Skeletal muscle cell (primary cell): ENCODE measurements at regions not wholly inside any gene's neighbourhood (a gene's known extent, or its start where the extent isn't known, plus 50 kb on each side); places are given as distances from the start of the nearest gene placed in this dataset.

ENCODE experiments used
- DNase-seq: peaks from one replicate; pipeline ENCODE4 v3.0.0-alpha.2; 2010; ENCODE audit warnings: low read depth
- H3K4me3 ChIP-seq: 2 replicates; pipeline ENCODE4 v1.5.1; 2011; ENCODE audit warnings: low read depth, mild to moderate bottlenecking, control low read depth, low read length, moderate library complexity

DNA sequence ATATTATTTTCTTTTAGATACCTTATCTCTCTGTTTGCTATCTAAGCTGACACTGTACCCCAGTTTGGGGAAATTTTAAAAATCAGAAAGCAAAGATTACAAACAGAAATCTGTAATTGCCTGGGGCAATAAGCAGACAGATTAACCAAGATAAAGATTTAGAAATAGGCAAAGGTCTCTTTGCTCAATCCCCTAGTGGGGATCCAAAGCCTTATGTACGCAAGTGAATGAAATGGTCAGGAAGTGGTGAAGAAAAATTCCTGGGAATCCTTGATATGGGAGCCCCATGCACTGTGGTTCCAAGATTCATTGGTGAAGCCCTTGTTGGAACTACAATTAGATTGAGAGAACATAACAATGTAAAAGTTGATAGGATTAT, 139.5 kb upstream of the GUCY1A2 start:
- H3K4me3 ChIP-seq: no peak overlapping the region
- DNase-seq: no peak

DNA sequence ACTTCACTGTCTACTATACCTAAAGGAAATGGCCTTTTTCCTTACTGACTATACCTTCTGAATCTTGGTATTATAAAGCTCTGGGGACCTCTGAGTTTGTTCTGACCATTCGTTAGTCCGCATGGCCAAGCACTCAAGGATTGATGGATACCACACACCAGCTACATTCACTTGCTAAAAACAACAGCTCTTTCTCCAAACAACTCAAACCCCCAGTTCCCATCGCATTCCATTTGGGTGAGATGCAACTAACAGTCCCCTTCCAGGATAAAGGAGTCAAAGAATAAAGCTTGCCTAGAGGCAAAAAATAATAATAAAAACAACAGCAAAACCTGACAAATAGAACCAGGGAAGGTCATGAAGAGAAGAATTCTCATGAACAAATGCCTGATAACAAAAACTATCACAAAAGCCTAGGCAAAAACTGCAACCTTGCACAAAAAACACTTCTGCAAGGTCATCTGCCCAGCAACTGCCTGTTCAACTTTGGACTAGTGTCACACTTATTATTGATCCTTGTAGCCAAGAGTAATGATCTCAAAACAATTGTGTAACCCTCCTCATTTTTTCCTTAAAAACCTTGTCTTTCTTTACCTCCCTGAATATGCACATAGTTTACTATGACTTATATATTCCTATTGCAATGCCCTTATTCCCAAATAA, 139.0 kb upstream of the GUCY1A2 start:
- DNase-seq: no peak

DNA sequence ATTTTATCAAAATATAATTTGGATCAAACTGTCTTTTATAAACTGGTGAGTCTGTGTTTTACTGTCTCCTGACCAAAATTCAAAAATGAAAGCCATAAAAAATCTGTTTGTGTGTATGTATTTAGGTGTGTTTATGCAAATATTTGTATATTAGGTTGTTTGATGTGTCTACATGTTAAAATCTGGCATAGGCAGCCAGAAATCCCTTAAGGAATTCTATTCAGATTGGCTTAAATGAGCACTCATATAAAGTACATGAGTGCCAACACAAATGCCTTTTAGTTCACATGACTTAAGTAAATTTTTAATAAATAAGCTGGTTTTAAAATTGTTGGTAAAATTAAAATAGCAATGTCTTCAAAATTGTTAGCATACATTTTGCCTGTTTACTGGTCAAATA, 133.3 kb upstream of the GUCY1A2 start:
- no peak for DNase-seq
- no peak overlapping the region for H3K4me3 ChIP-seq

More for the DNA sequence above, 139.0 kb upstream of the GUCY1A2 start:
- no peak overlapping the region for H3K4me3 ChIP-seq

DNA sequence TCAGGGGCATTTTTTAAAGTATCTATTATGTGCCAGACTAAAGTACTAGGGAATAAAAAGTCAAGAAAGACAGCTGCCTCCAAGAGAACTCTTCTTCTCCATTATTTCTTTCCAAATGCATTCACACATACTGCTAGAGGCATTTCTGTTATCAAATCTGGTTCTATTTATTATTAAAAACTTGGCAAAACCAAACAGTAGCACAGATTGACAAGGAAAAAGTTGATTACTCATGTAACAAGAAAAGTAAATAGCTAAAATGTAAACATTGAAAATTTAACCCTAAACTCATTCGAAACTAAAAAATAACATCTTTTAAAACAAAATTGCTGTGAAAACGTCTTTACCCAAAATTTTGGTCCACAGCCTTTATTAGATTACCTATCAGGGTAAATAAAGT, 132.9 kb upstream of the GUCY1A2 start:
- no peak for DNase-seq
- H3K4me3 ChIP-seq: no peak overlapping the region

DNA sequence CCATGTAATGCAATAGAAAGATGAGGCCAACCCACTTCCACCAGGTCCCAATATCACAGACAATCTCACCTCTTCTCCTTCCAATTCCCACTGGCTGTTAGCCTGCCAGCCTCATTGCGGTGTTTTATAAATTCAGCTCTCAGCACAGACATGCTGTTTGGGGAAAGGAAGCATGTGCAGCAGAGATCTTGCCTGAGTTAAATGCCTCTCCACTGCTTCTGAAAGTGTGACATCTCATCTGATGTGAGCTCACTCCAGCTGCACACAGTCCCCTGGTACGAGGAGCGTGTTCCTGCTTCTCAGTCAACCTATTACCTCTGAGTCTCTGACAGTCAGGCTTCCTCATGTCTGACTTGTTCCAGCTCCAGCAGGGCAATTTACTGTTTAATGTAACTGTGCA, 122.7 kb upstream of the GUCY1A2 start:
- H3K4me3 ChIP-seq: no peak overlapping the region
- DNase-seq: no peak

DNA sequence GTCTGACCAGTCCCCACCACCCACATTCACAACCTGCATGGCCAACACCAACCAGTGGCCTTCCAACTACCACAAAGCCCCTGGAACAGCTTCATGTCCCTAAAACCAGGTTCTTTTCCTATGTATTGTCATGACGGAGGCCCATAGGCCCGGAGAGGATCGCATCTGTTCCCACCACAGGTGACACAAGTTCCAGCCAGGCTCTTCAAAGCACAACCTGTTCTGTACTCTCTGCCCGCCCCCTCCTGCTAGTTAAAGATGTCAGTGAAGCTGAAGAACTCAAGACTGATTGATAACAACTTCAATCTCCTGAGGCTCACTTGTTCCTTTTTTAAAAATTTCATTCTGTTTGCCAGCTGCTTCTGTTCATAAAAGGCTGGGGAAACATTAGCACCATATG, 121.1 kb upstream of the GUCY1A2 start:
- DNase-seq: no peak
- H3K4me3 ChIP-seq: no peak overlapping the region

DNA sequence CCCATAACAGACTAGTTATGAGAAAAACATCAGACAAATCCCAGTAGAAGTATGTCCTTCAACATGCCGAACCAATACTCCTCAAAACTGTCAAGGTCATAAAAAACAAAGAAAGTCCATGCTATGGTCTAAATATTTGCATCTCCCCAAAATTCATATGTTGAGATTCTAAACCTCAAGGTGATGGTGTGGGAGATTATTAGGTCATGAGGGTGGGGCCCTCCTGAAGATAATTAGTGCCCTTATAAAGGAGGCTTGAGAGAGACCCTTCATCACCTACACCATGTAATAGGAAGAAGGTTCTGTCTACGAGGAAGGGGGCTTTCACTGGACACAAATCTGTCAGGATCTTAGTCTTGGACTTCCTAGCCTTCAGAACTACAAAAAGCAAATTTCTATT, 118.6 kb upstream of the GUCY1A2 start:
- DNase-seq: no peak

DNA sequence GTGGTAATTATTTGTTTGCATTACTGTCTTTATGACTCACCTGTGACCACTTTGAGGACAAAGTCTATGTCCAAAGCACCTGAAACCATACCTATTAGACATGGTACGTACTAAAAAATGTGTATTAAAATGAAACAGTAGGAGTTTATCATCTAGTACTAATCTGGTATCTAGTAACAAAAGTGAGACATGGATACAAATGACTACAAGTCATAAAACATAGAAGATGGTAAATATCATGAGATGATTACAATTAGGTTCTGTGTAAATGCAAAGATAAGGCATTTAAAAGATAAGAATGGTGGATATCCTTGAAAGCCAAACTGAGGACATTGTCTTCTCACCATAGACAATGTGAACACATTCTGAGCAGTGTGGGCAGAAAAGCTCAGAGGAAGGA, 113.5 kb upstream of the GUCY1A2 start:
- DNase-seq: no peak
- H3K4me3 ChIP-seq: no peak overlapping the region

More for the DNA sequence above, 118.6 kb upstream of the GUCY1A2 start:
- H3K4me3 ChIP-seq: no peak overlapping the region

DNA sequence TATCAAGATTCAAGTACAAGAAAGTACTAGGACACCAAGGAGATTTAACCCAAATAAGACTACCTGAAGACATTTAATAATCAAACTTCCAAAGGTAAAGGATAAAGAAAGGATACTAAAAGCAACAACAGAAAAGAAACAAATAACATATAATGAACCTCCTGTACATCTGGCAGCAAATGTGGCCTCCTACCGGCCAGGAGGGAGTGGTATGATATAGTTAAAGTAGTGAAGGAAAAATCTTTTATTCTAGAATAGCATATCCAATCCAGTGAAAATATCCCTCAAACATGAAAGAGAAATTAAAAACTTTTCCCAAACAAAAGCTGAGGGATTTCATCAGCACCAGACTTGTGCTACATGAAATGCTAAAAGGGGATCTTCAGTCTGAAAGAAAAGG, 104.7 kb upstream of the GUCY1A2 start:
- no peak for DNase-seq
- H3K4me3 ChIP-seq: no peak overlapping the region

DNA sequence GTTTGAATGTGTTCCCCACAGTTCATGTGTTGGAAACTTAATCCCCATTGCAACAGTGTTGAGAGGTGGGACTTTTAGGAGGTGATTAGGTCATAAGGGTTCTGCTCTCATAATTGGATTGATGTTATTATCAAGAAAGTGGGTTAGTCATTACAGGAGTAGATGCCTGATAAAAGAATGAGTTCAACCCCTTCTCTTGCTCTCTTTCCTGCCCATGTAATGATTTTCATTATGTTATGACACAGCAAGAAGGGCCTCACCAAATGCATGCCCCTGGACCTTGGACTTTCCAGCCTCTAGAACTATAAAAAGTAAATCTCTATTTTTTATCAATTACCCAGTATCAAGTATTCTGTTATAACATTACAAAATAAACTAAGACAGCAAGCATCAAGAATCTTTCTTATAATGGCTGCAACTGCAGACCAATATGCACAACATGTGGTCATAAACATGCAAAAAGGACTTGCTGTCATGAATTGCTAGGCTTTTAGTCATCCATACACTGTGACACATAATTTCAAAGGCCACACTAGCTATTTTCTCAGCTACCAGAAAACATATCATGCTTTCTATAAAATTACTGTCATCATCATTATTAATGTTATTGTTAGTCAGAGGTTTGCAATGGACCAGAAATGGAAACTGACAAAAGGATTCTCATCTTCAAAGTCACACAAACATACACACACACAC, 99.9 kb upstream of the GUCY1A2 start:
- H3K4me3 ChIP-seq: no peak overlapping the region
- no peak for DNase-seq

DNA sequence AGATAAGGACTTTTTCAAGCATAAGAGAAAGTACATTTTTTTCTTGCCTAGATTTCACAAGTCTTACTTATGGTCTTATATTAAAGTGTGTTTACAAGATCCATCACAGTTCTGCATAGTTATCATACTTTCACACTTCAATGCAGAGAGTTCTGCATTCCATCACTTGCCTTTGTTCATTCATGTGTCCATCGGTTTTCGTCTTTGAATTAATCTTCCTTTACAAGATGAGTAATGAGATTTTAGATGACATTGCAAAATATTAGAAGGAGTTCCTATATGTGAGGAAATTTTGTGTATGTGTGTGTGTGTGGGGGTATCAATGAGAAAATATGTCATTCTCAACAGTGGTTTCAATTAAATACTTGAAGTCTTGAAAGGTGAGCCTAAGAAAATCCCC, 98.1 kb upstream of the GUCY1A2 start:
- H3K4me3 ChIP-seq: no peak overlapping the region
- DNase-seq: no peak

DNA sequence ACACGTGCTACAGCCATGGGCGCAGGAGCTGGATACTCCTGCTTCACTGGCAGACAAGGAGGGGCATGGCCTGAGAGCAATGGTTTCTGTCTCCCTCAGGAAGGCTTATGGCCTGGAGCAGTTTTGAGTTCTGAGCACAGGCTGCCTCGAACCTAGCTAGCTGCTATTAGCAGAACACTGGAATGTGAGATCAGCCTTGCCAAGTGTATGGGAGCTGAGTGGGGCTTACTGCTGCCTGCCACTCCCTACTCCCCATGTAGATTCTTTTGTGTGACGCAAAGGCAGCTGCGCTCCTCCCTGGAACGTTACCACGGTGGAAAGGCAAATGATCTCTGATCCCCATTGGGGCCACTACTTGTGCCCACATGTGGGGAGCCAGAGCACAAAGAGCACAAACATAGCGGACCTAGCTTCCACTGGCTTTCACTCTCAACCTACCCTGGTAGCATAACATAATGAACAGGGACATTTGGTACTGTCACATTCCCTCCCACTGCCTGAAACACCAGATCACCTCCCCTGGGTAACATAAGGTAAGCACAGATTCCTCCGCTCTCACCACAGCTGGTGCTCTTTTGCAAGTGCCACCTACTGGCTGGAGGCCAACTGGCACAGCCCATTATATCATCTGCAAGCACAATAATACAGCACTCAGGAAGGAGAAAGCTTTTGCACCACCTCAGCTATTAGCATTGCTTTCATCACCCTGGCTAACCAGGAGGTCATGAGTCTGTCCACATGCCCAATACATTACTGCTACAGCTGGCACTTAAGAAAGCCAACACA, 84.6 kb upstream of the GUCY1A2 start:
- no peak overlapping the region for H3K4me3 ChIP-seq
- no peak for DNase-seq

DNA sequence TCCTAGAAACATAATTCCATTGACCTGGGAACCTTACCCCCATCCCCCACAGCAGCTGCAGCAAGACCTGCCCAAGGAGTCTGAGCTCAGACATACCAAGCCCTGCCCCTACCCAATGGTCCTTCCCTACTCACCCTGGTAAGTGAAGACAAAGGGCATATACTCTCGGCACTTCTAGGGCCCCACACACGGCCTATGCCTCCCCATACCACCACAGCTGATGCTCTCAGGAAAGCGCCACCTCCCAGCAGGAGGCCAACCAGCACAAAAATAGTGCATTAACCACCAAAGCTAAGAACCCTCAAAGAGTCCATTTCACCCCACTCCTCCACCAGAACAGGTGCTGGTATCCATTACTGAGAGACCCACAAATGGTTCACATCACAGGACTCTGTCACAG, 74.4 kb upstream of the GUCY1A2 start:
- DNase-seq: no peak
- no peak overlapping the region for H3K4me3 ChIP-seq

DNA sequence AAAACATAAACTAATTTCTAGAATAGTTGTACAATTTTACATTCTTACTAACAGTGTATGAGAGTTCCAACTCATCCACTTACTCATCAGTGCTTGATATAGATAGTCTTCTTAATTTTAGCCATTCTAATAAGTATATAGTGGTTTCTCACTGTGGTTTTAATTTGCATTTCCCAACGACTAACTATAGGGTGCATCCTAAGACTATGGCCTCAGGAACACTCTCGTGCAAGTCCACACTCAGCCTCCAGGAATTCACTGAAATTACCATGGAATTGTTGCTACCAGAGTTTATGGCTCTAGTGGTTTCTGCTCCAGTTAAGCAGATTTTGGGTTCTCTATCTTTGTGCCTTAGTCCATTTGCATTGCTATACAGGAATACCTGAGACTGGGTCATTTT, 60.1 kb upstream of the GUCY1A2 start:
- DNase-seq: no peak
- H3K4me3 ChIP-seq: no peak overlapping the region

DNA sequence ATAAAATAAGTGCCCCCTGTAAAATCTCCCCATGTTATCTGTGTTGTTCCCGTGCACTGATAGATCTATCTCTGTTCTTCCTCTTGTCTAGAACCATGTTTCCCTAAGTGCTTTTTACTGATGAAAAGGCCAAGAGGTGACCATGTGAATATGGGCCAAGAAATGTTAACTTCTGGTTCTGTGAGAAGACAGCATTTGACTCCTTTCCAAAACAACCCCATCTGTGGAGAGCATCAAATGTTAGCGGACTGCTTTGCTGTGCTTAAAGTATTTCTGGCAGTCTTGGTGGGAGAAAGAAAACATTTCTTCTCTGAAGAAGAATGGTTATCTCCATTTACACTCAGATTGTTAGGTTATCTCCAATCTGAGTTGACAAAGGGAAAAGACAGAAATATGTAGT, 58.6 kb upstream of the GUCY1A2 start:
- H3K4me3 ChIP-seq: no peak overlapping the region
- DNase-seq: no peak

DNA sequence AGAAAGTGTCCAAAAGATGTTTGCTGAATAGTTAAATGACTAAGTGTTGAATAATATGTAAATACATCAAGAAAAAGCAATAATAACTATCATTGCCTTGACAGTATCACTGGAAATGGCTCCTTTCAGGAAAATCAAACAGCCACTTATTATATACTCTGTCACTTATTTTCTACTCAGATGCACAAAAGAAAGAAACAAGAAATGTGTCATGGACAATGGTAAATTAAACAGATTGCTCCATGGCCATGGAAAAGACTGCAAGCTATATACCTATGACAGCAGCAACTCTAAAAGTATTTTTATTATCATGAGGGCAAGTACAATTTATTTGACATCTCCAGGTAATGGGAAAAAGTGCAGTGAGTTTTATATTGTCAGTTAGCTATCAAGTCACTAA, 52.9 kb upstream of the GUCY1A2 start:
- no peak for DNase-seq
- no peak overlapping the region for H3K4me3 ChIP-seq
